Keratinocyte (primary cell): ENCODE measurements at regions not wholly inside any gene's neighbourhood (a gene's known extent, or its start where the extent isn't known, plus 50 kb on each side); places are given as distances from the start of the nearest gene placed in this dataset.

Experiments used
- DNase-seq: peaks from one replicate; pipeline ENCODE4 v3.0.0-alpha.2; 2011; ENCODE audit warnings: low read depth, missing footprints, low spot score
- FAIRE-seq: peaks from 2 replicates; lab custom pipeline; 2011; peaks lifted over from hg19 to GRCh38; lab: Jason Lieb, UNC
- H2AFZ ChIP-seq: 2 replicates; pipeline ENCODE4 v1.6.0; 2012; ENCODE audit warnings: low read length, control low read depth, inconsistent platforms; ENCODE audit not compliant: control insufficient read depth
- H3K27ac ChIP-seq: 2 replicates; pipeline ENCODE4 v1.5.1; 2011; ENCODE audit warnings: low read length; ENCODE audit not compliant: control insufficient read depth, insufficient read depth
- H3K27me3 ChIP-seq: 3 replicates; pipeline ENCODE4 v1.6.0; 2011; ENCODE audit warnings: low read length; ENCODE audit not compliant: control insufficient read depth, insufficient read depth; ENCODE audit errors: extremely low read depth
- H3K36me3 ChIP-seq, 2 experiments: 2 replicates in 1 of 2; 3 replicates in 1 of 2; pipeline ENCODE4 v1.5.1; 2011; ENCODE audit warnings: low read length in 2 of 2, mild to moderate bottlenecking in 1 of 2; ENCODE audit not compliant: control insufficient read depth in 2 of 2, insufficient read depth in 2 of 2; ENCODE audit errors: extremely low read depth in 1 of 2
- H3K4me1 ChIP-seq: 3 replicates; pipeline ENCODE4 v1.5.1; 2011; ENCODE audit warnings: low read length; ENCODE audit not compliant: control insufficient read depth, insufficient read depth; ENCODE audit errors: extremely low read depth
- H3K4me2 ChIP-seq: 3 replicates; pipeline ENCODE4 v1.6.0; 2011; ENCODE audit warnings: low read depth, low read length; ENCODE audit not compliant: control insufficient read depth, insufficient read depth; ENCODE audit errors: extremely low read depth
- H3K4me3 ChIP-seq, 3 experiments: fragments of 200-600 bp in 1 of 3; sonication (generic) in 1 of 3; 2 replicates in 2 of 3; 3 replicates in 1 of 3; pipeline ENCODE4 v1.5.1; 2011 to 2016; ENCODE audit warnings: low read length in 3 of 3, mild to moderate bottlenecking in 3 of 3, control low read depth in 2 of 3, inconsistent platforms in 1 of 3, low read depth in 1 of 3, mixed read lengths in 1 of 3, mixed run types in 1 of 3, moderate library complexity in 1 of 3; ENCODE audit not compliant: control insufficient read depth in 2 of 3, insufficient read depth in 2 of 3; ENCODE audit errors: extremely low read depth in 1 of 3
- H3K79me2 ChIP-seq: 2 replicates; pipeline ENCODE4 v1.6.0; 2012; ENCODE audit warnings: low read length; ENCODE audit not compliant: control insufficient read depth, insufficient read depth
- H3K9ac ChIP-seq: 3 replicates; pipeline ENCODE4 v1.6.0; 2011; ENCODE audit warnings: low read length; ENCODE audit not compliant: control insufficient read depth, insufficient read depth; ENCODE audit errors: extremely low read depth
- H3K9me1 ChIP-seq: 3 replicates; pipeline ENCODE4 v1.6.0; 2011; ENCODE audit warnings: low read length; ENCODE audit not compliant: control insufficient read depth, insufficient read depth; ENCODE audit errors: extremely low read depth
- H3K9me3 ChIP-seq: 2 replicates; pipeline ENCODE4 v1.5.1; 2012; ENCODE audit warnings: low read depth, low read length; ENCODE audit not compliant: control insufficient read depth
- H4K20me1 ChIP-seq: 3 replicates; pipeline ENCODE4 v1.6.0; 2011; ENCODE audit warnings: low read length; ENCODE audit not compliant: control insufficient read depth, insufficient read depth; ENCODE audit errors: extremely low read depth
- EZH2 ChIP-seq: IDR thresholded peaks from one replicate; pipeline ENCODE4 v1.6.1; 2012; ENCODE audit warnings: inconsistent platforms, mild to moderate bottlenecking, low read length, moderate library complexity
- dilution Hi-C: fragments of 300-500 bp; cut with MboI; formaldehyde crosslinking; loops from one replicate; pipeline ENCODE4 v1.7.0; 2020; ENCODE audit warnings: low sequenced_read_pairs; ENCODE audit not compliant: extremely low pct_ligation_motif_present
- TF ChIP-seq, protein P1 (sequence below), 3 experiments: IDR thresholded peaks in 1 of 3; conservative IDR thresholded peaks in 1 of 3; optimal IDR thresholded peaks in 1 of 3; 2 replicates in 2 of 3; 3 replicates in 1 of 3; pipeline versions ENCODE3 to v1.5.1; 2011; ENCODE audit warnings: low read length in 3 of 3, mild to moderate bottlenecking in 3 of 3, moderate library complexity in 2 of 3, control low read depth in 1 of 3, inconsistent platforms in 1 of 3; ENCODE audit not compliant: insufficient read depth in 2 of 3; ENCODE audit errors: extremely low read depth in 1 of 3

DNA sequence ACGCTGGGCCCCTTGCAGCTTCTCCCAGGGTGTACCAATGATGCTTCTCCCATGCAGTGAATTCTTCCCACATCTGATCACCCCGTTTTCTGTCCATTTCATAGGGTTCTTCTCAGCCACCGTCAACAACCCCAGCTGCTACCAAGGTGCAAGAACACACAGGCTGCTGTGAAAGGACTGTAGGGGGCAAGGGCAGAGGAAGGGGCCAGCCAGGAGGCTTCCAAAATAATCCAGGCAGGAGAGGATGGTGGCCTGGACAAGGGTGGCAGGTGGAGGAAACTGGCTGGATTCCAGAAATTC lies 113.3 kb upstream of the WNT4 start:
- dilution Hi-C loops: no loop called here
- Histone ChIP-seq H2AFZ (no peak overlapping the region), H3K9me1 (no peaks in the 10 kb centered on the region), H3K4me1 (peaks cover 4% of the 10 kb centered on the region), H3K36me3 (no peaks in the 10 kb centered on the region), H3K9me3 (no peaks in the 10 kb centered on the region), H3K27ac (no peak overlapping the region), H3K4me3 (no peak overlapping the region), H3K9ac (no peak overlapping the region), H4K20me1 (no peaks in the 10 kb centered on the region), H3K4me2 (no peak overlapping the region), H3K27me3 (peaks cover 57% of the 10 kb centered on the region), H3K79me2 (no peaks in the 10 kb centered on the region)
- FAIRE-seq (no peak), DNase-seq (no peak)
- TF ChIP-seq, protein P1, sequence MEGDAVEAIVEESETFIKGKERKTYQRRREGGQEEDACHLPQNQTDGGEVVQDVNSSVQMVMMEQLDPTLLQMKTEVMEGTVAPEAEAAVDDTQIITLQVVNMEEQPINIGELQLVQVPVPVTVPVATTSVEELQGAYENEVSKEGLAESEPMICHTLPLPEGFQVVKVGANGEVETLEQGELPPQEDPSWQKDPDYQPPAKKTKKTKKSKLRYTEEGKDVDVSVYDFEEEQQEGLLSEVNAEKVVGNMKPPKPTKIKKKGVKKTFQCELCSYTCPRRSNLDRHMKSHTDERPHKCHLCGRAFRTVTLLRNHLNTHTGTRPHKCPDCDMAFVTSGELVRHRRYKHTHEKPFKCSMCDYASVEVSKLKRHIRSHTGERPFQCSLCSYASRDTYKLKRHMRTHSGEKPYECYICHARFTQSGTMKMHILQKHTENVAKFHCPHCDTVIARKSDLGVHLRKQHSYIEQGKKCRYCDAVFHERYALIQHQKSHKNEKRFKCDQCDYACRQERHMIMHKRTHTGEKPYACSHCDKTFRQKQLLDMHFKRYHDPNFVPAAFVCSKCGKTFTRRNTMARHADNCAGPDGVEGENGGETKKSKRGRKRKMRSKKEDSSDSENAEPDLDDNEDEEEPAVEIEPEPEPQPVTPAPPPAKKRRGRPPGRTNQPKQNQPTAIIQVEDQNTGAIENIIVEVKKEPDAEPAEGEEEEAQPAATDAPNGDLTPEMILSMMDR (optimal IDR thresholded peaks at IDR 0.05 in 1 of 3, IDR thresholded peaks at IDR 0.05 in 1 of 3, conservative IDR thresholded peaks at IDR 0.05 in 1 of 3; ENCODE audit: extremely low read depth in 1 of 3, insufficient read depth in 2 of 3, low read length in 3 of 3): no peak
- TF ChIP-seq EZH2: no peak

DNA sequence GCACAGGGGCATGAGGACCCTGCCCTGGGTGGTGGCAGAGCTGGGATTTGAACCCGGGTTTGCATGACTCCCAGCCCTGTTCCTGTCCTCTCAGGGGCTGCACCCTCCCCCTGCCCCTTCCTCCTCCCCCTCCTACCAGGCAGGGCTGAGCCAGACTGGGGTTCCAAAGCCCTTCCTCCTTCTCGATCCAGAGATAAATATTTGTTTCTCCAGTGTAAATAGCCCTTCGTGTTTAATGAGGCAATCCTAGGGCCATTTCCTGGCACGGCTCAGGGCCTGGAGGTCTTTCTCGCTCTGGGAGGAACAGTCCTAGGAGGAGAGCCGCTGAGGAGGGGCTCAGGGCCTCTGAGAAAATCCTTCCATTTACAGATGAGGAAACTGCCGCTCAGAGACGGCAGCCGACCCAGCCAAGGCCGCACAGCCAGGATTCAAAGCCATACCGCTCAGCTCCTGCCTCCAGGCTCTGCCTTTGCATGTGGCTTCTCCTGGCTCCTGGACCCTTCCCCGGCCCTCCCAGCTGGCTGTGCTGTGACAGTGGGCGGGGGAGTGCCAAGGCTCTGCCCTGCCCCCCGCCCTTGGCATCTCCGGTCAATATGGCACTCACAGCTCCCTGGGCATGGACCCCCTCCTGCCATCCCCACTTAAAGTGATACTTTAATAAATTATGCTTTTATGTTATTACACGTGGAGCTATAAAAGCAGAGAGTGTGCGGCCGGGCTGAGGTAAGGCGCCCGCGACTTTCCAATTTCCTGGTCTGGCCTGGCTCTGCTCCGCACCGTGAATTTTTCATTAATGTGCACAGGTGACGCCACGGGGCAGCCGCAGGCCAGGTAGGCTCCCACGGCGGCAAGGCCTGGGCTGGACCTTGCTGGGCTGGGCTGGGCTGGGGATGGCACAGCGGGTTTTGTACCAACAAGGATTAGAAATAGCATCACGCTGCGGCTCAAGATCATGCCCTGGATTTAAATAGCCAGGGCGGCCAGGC lies 114.7 kb upstream of the WNT4 start:
- no peak for DNase-seq
- Histone ChIP-seq H3K27ac (no peak overlapping the region), H3K9ac (no peak overlapping the region), H4K20me1 (no peaks in the 10 kb centered on the region), H3K9me1 (no peaks in the 10 kb centered on the region), H3K9me3 (no peaks in the 10 kb centered on the region), H3K36me3 (no peaks in the 10 kb centered on the region), H3K4me1 (peaks cover 4% of the 10 kb centered on the region), H3K79me2 (no peaks in the 10 kb centered on the region), H3K4me3 (no peak overlapping the region), H3K4me2 (no peak overlapping the region), H3K27me3 (peaks cover 53% of the 10 kb centered on the region), H2AFZ (no peak overlapping the region)
- dilution Hi-C loops: no loop called here
- FAIRE-seq: no peak
- TF ChIP-seq EZH2: no peak
- TF ChIP-seq, protein P1 (optimal IDR thresholded peaks at IDR 0.05 in 1 of 3, IDR thresholded peaks at IDR 0.05 in 1 of 3, conservative IDR thresholded peaks at IDR 0.05 in 1 of 3; ENCODE audit: extremely low read depth in 1 of 3, insufficient read depth in 2 of 3, low read length in 3 of 3): no peak
